ENCODE measurements at regions not wholly inside any gene's neighbourhood (a gene's known extent, or its start where the extent isn't known, plus 50 kb on each side); places are given as distances from the start of the nearest gene placed in this dataset.

- H3K27ac ChIP-seq (ENCODE audit: low read depth, low read length) = no peak overlapping the region
- no peaks in the 10 kb centered on the region for H3K9me3 ChIP-seq (ENCODE audit: insufficient read depth in 2 of 2, low read depth in 1 of 2, low read length in 1 of 2)
- H3K14ac ChIP-seq (ENCODE audit: insufficient read length) = no peak overlapping the region
- no peak overlapping the region for H3K23ac ChIP-seq (ENCODE audit: insufficient read length)
- H2BK5ac ChIP-seq (ENCODE audit: low read depth, low read length) = no peak overlapping the region
- no peak overlapping the region for H2BK12ac ChIP-seq (ENCODE audit: low read depth, low read length)
- H3K9ac ChIP-seq (replicated peaks in 1 of 4; ENCODE audit: extremely low read depth in 1 of 4, low read depth in 3 of 4, low read length in 3 of 4) = no peak overlapping the region
- no peaks in the 10 kb centered on the region for H3K4me1 ChIP-seq (replicated peaks in 1 of 4; ENCODE audit: control insufficient read depth in 3 of 4, insufficient read depth in 4 of 4, low read length in 3 of 4)
- H2BK120ac ChIP-seq (replicated peaks; ENCODE audit: low read depth, low read length) = no peak overlapping the region
- no peak overlapping the region for H3K4me2 ChIP-seq (ENCODE audit: insufficient read depth in 1 of 2, low read depth in 2 of 2, low read length in 2 of 2)
- no peaks in the 10 kb centered on the region for H3K23me2 ChIP-seq (ENCODE audit: low read depth, low read length)
- H3K56ac ChIP-seq (replicated peaks; ENCODE audit: insufficient read length, low read depth, low read length) = no peak overlapping the region
- no peak overlapping the region for H2BK15ac ChIP-seq (ENCODE audit: low read length)
- no peak overlapping the region for H3K4me3 ChIP-seq (ENCODE audit: extremely low read depth in 1 of 4, insufficient read depth in 2 of 4, low read depth in 3 of 4, low read length in 4 of 4)
- H4K5ac ChIP-seq (ENCODE audit: insufficient read length, low read depth, low read length) = no peak overlapping the region
- no peak overlapping the region for H4K8ac ChIP-seq (ENCODE audit: extremely low read depth, insufficient read depth, low read length)
- CTCF ChIA-PET (ENCODE audit: partially characterized antibody) = interaction anchor here (1.0 to 1.1 kb wide), 2 partner anchors 16 to 1194 kb away, joined by 3 read pairs; no protein-coding TSS in a partner anchor
- H2BK20ac ChIP-seq (ENCODE audit: low read length) = no peak overlapping the region
- no peaks in the 10 kb centered on the region for H3K79me1 ChIP-seq (ENCODE audit: low read depth, low read length)
- no peak overlapping the region for H3K18ac ChIP-seq (ENCODE audit: extremely low read depth, low read length)
- no peaks in the 10 kb centered on the region for H3K36me3 ChIP-seq (ENCODE audit: control insufficient read depth in 2 of 4, insufficient read depth in 4 of 4, low read length in 3 of 4)
- H2AFZ ChIP-seq (ENCODE audit: low read length) = no peak overlapping the region
- TF ChIP-seq SUZ12 (IDR thresholded peaks at IDR 0.05; ENCODE audit: low read length) = no peak
- no peak for TF ChIP-seq KDM5A (IDR thresholded peaks at IDR 0.05; ENCODE audit: low read length)
- no peak for TF ChIP-seq JUN (IDR thresholded peaks at IDR 0.05; ENCODE audit: low read depth, low read length)
- TF ChIP-seq TAF1 (IDR thresholded peaks at IDR 0.05; ENCODE audit: low read depth, low read length) = no peak
- TF ChIP-seq SP4 (IDR thresholded peaks at IDR 0.05; ENCODE audit: low read length) = no peak
- TF ChIP-seq BCL11A (IDR thresholded peaks at IDR 0.05; ENCODE audit: low read depth in 2 of 2, low read length in 2 of 2) = no peak
- no peak for TF ChIP-seq CHD1 (IDR thresholded peaks at IDR 0.05; ENCODE audit: low read depth, low read length)
- no peak for TF ChIP-seq POU5F1 (IDR thresholded peaks at IDR 0.05; ENCODE audit: low read depth, low read length)
- TF ChIP-seq RXRA (IDR thresholded peaks at IDR 0.05; ENCODE audit: insufficient read depth, low read depth, low read length) = no peak
- TF ChIP-seq CTBP2 (IDR thresholded peaks at IDR 0.05; ENCODE audit: borderline replicate concordance, insufficient read depth, insufficient read length, low read length) = no peak
- no peak for TF ChIP-seq KDM4A (IDR thresholded peaks at IDR 0.05; ENCODE audit: low read depth, low read length, severe bottlenecking)
- no peak for TF ChIP-seq POLR2A (IDR thresholded peaks at IDR 0.05; ENCODE audit: control extremely low read depth in 1 of 2, low read depth in 2 of 2, low read length in 2 of 2)
- FAIRE-seq = no peak
- peaks cover 0 to 1% (median 0%) of the 10 kb centered on the region in 4 experiments; a peak in 1 of 7 replicates for H3K27me3 ChIP-seq (replicated peaks in 1 of 4; ENCODE audit: control insufficient read depth in 3 of 4, extremely low read depth in 1 of 4, insufficient read depth in 3 of 4, low read length in 3 of 4)
- H4K91ac ChIP-seq (replicated peaks; ENCODE audit: insufficient read length, low read length) = no peak overlapping the region
- POLR2A ChIA-PET (ENCODE audit: partially characterized antibody) = no interaction called here
- DNase-seq (ENCODE audit: low read depth in 1 of 2, low spot score in 2 of 2) = no peak
- no peak overlapping the region for H2AK5ac ChIP-seq (ENCODE audit: low read depth, low read length)
- no peak overlapping the region for H3K4ac ChIP-seq (replicated peaks; ENCODE audit: insufficient read length, low read depth, low read length)
- no peaks in the 10 kb centered on the region for H4K20me1 ChIP-seq (replicated peaks in 1 of 2; ENCODE audit: control insufficient read depth in 1 of 2, insufficient read depth in 2 of 2, low read length in 2 of 2)
- H3K79me2 ChIP-seq (ENCODE audit: control insufficient read depth in 1 of 2, insufficient read depth in 2 of 2, low read length in 2 of 2) = no peaks in the 10 kb centered on the region
These were observed 257.6 kb downstream of the GRB14 start for GRCh38 chr2:164363646-164364045.

Measured in H1 (cell line).